ENCODE measurements at regions not wholly inside any gene's neighbourhood (a gene's known extent, or its start where the extent isn't known, plus 50 kb on each side); places are given as distances from the start of the nearest gene placed in this dataset.

DNA sequence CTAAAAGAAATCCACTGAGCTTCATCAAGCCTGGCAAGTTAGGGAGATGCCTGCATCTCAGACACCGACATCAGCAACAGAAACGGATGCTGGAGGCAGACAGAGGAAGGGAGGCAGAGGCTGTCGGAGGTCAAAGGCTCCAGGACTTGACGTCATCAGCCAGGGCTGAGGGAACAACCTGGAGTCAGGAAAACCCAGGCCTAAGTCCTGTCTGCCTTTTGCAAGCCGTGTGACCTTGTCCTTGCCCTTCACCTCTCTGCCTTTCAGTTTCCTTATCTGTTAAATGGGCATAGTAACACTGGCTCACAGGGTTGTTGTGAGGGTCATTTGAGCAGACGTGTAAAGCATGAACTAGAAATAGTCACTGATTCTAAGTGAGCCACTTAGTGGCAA is 194.2 kb downstream of the BCL11B start:
- no peak for TF ChIP-seq EZH2 (IDR thresholded peaks at IDR 0.05; ENCODE audit: borderline replicate concordance, insufficient read depth, low read length, poor library complexity, severe bottlenecking)
- no peak for TF ChIP-seq TAF1 (IDR thresholded peaks at IDR 0.05; ENCODE audit: low read depth)
- TF ChIP-seq, protein P1, sequence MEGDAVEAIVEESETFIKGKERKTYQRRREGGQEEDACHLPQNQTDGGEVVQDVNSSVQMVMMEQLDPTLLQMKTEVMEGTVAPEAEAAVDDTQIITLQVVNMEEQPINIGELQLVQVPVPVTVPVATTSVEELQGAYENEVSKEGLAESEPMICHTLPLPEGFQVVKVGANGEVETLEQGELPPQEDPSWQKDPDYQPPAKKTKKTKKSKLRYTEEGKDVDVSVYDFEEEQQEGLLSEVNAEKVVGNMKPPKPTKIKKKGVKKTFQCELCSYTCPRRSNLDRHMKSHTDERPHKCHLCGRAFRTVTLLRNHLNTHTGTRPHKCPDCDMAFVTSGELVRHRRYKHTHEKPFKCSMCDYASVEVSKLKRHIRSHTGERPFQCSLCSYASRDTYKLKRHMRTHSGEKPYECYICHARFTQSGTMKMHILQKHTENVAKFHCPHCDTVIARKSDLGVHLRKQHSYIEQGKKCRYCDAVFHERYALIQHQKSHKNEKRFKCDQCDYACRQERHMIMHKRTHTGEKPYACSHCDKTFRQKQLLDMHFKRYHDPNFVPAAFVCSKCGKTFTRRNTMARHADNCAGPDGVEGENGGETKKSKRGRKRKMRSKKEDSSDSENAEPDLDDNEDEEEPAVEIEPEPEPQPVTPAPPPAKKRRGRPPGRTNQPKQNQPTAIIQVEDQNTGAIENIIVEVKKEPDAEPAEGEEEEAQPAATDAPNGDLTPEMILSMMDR (IDR thresholded peaks at IDR 0.05; ENCODE audit: poor library complexity, severe bottlenecking) = no peak
- TF ChIP-seq EP300 (conservative IDR thresholded peaks at IDR 0.05; ENCODE audit: poor library complexity, severe bottlenecking) = no peak
- TF ChIP-seq RAD21 (conservative IDR thresholded peaks at IDR 0.05) = no peak
- TF ChIP-seq MXI1 (conservative IDR thresholded peaks at IDR 0.05; ENCODE audit: poor library complexity, severe bottlenecking) = no peak
- TF ChIP-seq, protein P2, sequence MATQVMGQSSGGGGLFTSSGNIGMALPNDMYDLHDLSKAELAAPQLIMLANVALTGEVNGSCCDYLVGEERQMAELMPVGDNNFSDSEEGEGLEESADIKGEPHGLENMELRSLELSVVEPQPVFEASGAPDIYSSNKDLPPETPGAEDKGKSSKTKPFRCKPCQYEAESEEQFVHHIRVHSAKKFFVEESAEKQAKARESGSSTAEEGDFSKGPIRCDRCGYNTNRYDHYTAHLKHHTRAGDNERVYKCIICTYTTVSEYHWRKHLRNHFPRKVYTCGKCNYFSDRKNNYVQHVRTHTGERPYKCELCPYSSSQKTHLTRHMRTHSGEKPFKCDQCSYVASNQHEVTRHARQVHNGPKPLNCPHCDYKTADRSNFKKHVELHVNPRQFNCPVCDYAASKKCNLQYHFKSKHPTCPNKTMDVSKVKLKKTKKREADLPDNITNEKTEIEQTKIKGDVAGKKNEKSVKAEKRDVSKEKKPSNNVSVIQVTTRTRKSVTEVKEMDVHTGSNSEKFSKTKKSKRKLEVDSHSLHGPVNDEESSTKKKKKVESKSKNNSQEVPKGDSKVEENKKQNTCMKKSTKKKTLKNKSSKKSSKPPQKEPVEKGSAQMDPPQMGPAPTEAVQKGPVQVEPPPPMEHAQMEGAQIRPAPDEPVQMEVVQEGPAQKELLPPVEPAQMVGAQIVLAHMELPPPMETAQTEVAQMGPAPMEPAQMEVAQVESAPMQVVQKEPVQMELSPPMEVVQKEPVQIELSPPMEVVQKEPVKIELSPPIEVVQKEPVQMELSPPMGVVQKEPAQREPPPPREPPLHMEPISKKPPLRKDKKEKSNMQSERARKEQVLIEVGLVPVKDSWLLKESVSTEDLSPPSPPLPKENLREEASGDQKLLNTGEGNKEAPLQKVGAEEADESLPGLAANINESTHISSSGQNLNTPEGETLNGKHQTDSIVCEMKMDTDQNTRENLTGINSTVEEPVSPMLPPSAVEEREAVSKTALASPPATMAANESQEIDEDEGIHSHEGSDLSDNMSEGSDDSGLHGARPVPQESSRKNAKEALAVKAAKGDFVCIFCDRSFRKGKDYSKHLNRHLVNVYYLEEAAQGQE (IDR thresholded peaks at IDR 0.05; ENCODE audit: borderline replicate concordance) = no peak

Data from neural cell (in vitro differentiated cells).